Suprapubic skin (tissue), 3 donors: ENCODE measurements at regions not wholly inside any gene's neighbourhood (a gene's known extent, or its start where the extent isn't known, plus 50 kb on each side); places are given as distances from the start of the nearest gene placed in this dataset.

ENCODE experiments used
- CTCF ChIP-seq, 2 donors: fragments of 200-600 bp in 1 of 2; fragments of 450-650 bp in 1 of 2; sonication (generic) in 1 of 2; IDR thresholded peaks; one replicate each; pipeline ENCODE4 v1.5.1; 2016 to 2019; ENCODE audit warnings: antibody characterized with exemption in 2 of 2, mild to moderate bottlenecking in 1 of 2, moderate library complexity in 1 of 2
- POLR2A ChIP-seq, 2 donors: fragments of 450-650 bp; IDR thresholded peaks; one replicate each; pipeline ENCODE4 v1.6.1; 2017; ENCODE audit warnings: antibody characterized with exemption in 2 of 2, mild to moderate bottlenecking in 2 of 2, moderate library complexity in 2 of 2

- TF ChIP-seq POLR2A (IDR thresholded peaks at IDR 0.05), result no peak
- no peak for TF ChIP-seq CTCF (IDR thresholded peaks at IDR 0.05)
Measured at GRCh38 chr9:86517475-86517874, 163.3 kb upstream of the TUT7 start.
